HCT116 (cell line): ENCODE measurements at regions not wholly inside any gene's neighbourhood (a gene's known extent, or its start where the extent isn't known, plus 50 kb on each side); places are given as distances from the start of the nearest gene placed in this dataset.

Experiments
- ATAC-seq: fragments of 200-7000 bp; cut with Tn5 transposase; 2 replicates; pipeline ENCODE4 v1.9.1; 2020; ENCODE audit warnings: mild to moderate bottlenecking, moderate library complexity
- BruUV-seq: library from RNA; stranded (reverse); fragments of 400-500 nt; replicated peaks from 2 replicates; lab custom pipeline; 2021; lab: Mats Ljungman, UMichigan
- CTCF ChIA-PET: fragments of 300-600 bp; sonication (Branson Sonifier 250); formaldehyde crosslinking; loops from one replicate; lab custom pipeline; 2021; ENCODE audit warnings: antibody characterized with exemption; lab: Charles Lee
- POLR2A ChIA-PET: fragments of 300-600, 350-600 bp; sonication (Branson Sonifier 250); formaldehyde crosslinking; loops from one replicate; lab custom pipeline; 2021; ENCODE audit warnings: antibody characterized with exemption; lab: Charles Lee
- RAD21 ChIA-PET, 2 experiments: fragments of 300-600 bp; sonication (Branson Sonifier 250); formaldehyde crosslinking; loops; one replicate each; lab custom pipeline; 2023; ENCODE audit warnings: low total read pairs in 2 of 2; ENCODE audit not compliant: uncharacterized antibody in 2 of 2, unreplicated experiment in 2 of 2, low non-redundant PET in 1 of 2; lab: Charles Lee
- DNase-seq: peaks from one replicate; pipeline ENCODE4 v3.0.0-alpha.2; 2010; ENCODE audit warnings: low read depth, low spot score
- H2AFZ ChIP-seq: fragments of 200-600 bp; shearing (Covaris generic), sonication (generic); 2 replicates; pipeline ENCODE4 v1.6.1; 2017; ENCODE audit warnings: low read depth, mixed run types, mixed read lengths, antibody characterized with exemption, low read length; ENCODE audit not compliant: poor library complexity, severe bottlenecking
- H3K27ac ChIP-seq: 2 replicates; pipeline ENCODE4 v1.5.1; 2012; ENCODE audit warnings: low read depth, low read length
- H3K27me3 ChIP-seq: fragments of 200-600 bp; sonication (generic); 2 replicates; pipeline ENCODE4 v1.6.1; 2016; ENCODE audit warnings: mixed run types, low read length, mixed read lengths; ENCODE audit not compliant: insufficient read depth
- H3K36me3 ChIP-seq, 2 experiments: fragments of 200-500 bp in 1 of 2; fragments of 200-600 bp in 1 of 2; sonication (Bioruptor generic) in 1 of 2; sonication (generic) in 1 of 2; 2 replicates each; pipeline versions ENCODE4 v1.5.1 to v1.6.1; 2014 to 2016; ENCODE audit warnings: low read length in 2 of 2, inconsistent platforms in 1 of 2, mixed read lengths in 1 of 2, mixed run types in 1 of 2; ENCODE audit not compliant: insufficient read depth in 2 of 2, control insufficient read depth in 1 of 2
- H3K4me1 ChIP-seq, 2 experiments: fragments of 200-600 bp in 1 of 2; sonication (generic) in 1 of 2; 2 replicates each; pipeline versions ENCODE4 v1.5.1 to v1.6.1; 2012 to 2017; ENCODE audit warnings: low read length in 2 of 2, inconsistent platforms in 1 of 2, mild to moderate bottlenecking in 1 of 2, mixed read lengths in 1 of 2, mixed run types in 1 of 2, moderate library complexity in 1 of 2; ENCODE audit not compliant: insufficient read depth in 2 of 2, control insufficient read depth in 1 of 2
- H3K4me2 ChIP-seq: fragments of 200-600 bp; sonication (generic); 2 replicates; pipeline ENCODE4 v1.6.1; 2017; ENCODE audit warnings: mixed run types, low read length, mixed read lengths
- H3K4me3 ChIP-seq, 2 experiments: fragments of 200-600 bp in 1 of 2; sonication (generic) in 1 of 2; replicated peaks in 1 of 2; 2 replicates each; pipeline ENCODE4 v1.5.1; 2011 to 2016; ENCODE audit warnings: low read length in 2 of 2, control low read depth in 1 of 2, low read depth in 1 of 2, mild to moderate bottlenecking in 1 of 2, mixed read lengths in 1 of 2, mixed run types in 1 of 2
- H3K79me2 ChIP-seq: fragments of 200-600 bp; sonication (generic); 2 replicates; pipeline ENCODE4 v1.6.1; 2017; ENCODE audit warnings: mild to moderate bottlenecking, mixed run types, low read length, moderate library complexity, mixed read lengths; ENCODE audit not compliant: insufficient read depth
- H3K9ac ChIP-seq: fragments of 200-600 bp; sonication (generic); 2 replicates; pipeline ENCODE4 v1.6.1; 2016; ENCODE audit warnings: low read length, mixed read lengths
- H3K9me2 ChIP-seq: fragments of 200-600 bp; sonication (generic), shearing (Covaris generic); 2 replicates; pipeline ENCODE4 v1.6.1; 2017; ENCODE audit warnings: mixed run types, mild to moderate bottlenecking, moderate library complexity; ENCODE audit not compliant: insufficient read depth
- H3K9me3 ChIP-seq, 2 experiments: fragments of 200-500 bp in 1 of 2; fragments of 200-600 bp in 1 of 2; sonication (Bioruptor generic) in 1 of 2; sonication (generic) in 1 of 2; 2 replicates each; pipeline ENCODE4 v1.6.1; 2014 to 2017; ENCODE audit warnings: low read length in 2 of 2, mixed read lengths in 2 of 2, inconsistent platforms in 1 of 2, low read depth in 1 of 2, mild to moderate bottlenecking in 1 of 2, mixed run types in 1 of 2, moderate library complexity in 1 of 2; ENCODE audit not compliant: control insufficient read depth in 1 of 2, insufficient read depth in 1 of 2
- H4K20me1 ChIP-seq: fragments of 200-600 bp; sonication (generic), shearing (Covaris generic); 2 replicates; pipeline ENCODE4 v1.6.1; 2017; ENCODE audit warnings: mixed run types, mild to moderate bottlenecking, moderate library complexity; ENCODE audit not compliant: insufficient read depth
- ATF3 ChIP-seq: IDR thresholded peaks from 2 replicates; pipeline ENCODE4 v1.6.1; 2012
- CBX3 ChIP-seq: IDR thresholded peaks from 2 replicates; pipeline ENCODE4 v1.6.1; 2012; ENCODE audit warnings: low read depth
- CEBPB ChIP-seq: IDR thresholded peaks from 2 replicates; pipeline ENCODE4 v1.6.1; 2012; ENCODE audit warnings: low read depth
- ELF1 ChIP-seq: IDR thresholded peaks from 2 replicates; pipeline ENCODE4 v1.6.1; 2012; ENCODE audit warnings: low read depth, borderline replicate concordance
- FOSL1 ChIP-seq: IDR thresholded peaks from 2 replicates; pipeline ENCODE4 v1.6.1; 2012; ENCODE audit warnings: low read depth
- MAX ChIP-seq: IDR thresholded peaks from 2 replicates; pipeline ENCODE4 v1.6.1; 2012
- POLR2A ChIP-seq: IDR thresholded peaks from 2 replicates; pipeline ENCODE4 v1.7.0; 2011; ENCODE audit warnings: borderline replicate concordance; ENCODE audit not compliant: insufficient read depth, insufficient read length; ENCODE audit errors: extremely low read depth
- REST ChIP-seq: IDR thresholded peaks from 2 replicates; pipeline ENCODE4 v1.6.1; 2012; ENCODE audit warnings: low read depth
- SP1 ChIP-seq: IDR thresholded peaks from 2 replicates; pipeline ENCODE4 v1.6.1; 2012; ENCODE audit warnings: low read depth
- YY1 ChIP-seq: IDR thresholded peaks from 2 replicates; pipeline ENCODE4 v1.6.1; 2011; ENCODE audit warnings: low read length, low read depth, moderate library complexity, mild to moderate bottlenecking; ENCODE audit not compliant: insufficient replicate concordance; ENCODE audit errors: extremely low read depth
- ZBTB33 ChIP-seq: IDR thresholded peaks from 2 replicates; pipeline ENCODE4 v1.6.1; 2011; ENCODE audit warnings: mild to moderate bottlenecking, low read length, moderate library complexity; ENCODE audit not compliant: insufficient replicate concordance; ENCODE audit errors: extremely low read depth
- ZFX ChIP-seq: fragments of 450-650 bp; IDR thresholded peaks from 2 replicates; pipeline ENCODE4 v1.6.1; 2017
- ZNF274 ChIP-seq: fragments of 200-500 bp; sonication (Bioruptor generic); IDR thresholded peaks from 2 replicates; pipeline ENCODE4 v1.6.1; 2014; ENCODE audit warnings: mild to moderate bottlenecking, low read depth, low read length, inconsistent platforms
- intact Hi-C: fragments of 100-400 bp; cut with micrococcal nuclease; formaldehyde crosslinking; loops from 2 replicates; pipeline ENCODE4 v1.10.0; 2022

- no peak overlapping the region for H2AFZ ChIP-seq
- H3K4me2 ChIP-seq: no peak overlapping the region
- ATAC-seq: no peak
- CTCF ChIA-PET: no interaction called here
- no peaks in the 10 kb centered on the region for H3K9me2 ChIP-seq
- H3K9me3 ChIP-seq: no peaks in the 10 kb centered on the region
- H4K20me1 ChIP-seq: no peaks in the 10 kb centered on the region
- H3K9ac ChIP-seq: no peak overlapping the region
- BruUV-seq: no TSS peak
- peaks cover 15% of the 10 kb centered on the region for H3K27me3 ChIP-seq
- H3K4me1 ChIP-seq: no peaks in the 10 kb centered on the region
- POLR2A ChIA-PET: no interaction called here
- RAD21 ChIA-PET: no interaction called here
- no peaks in the 10 kb centered on the region for H3K36me3 ChIP-seq
- TF ChIP-seq ELF1 (no peak), POLR2A (no peak), CEBPB (no peak), ZNF274 (no peak), YY1 (no peak), ZBTB33 (no peak), CBX3 (no peak), MAX (no peak), REST (no peak), SP1 (no peak), FOSL1 (no peak), ATF3 (no peak), ZFX (no peak)
- TF ChIP-seq, all 23 proteins: peak for 0
- H3K27ac ChIP-seq: no peak overlapping the region
- no peaks in the 10 kb centered on the region for H3K79me2 ChIP-seq
- intact Hi-C loops: no loop called here
- DNase-seq: no peak
- H3K4me3 ChIP-seq: no peak overlapping the region
These were observed 185.8 kb downstream of the NDUFA10 start for GRCh38 chr2:239839306-239839705.
